Activated CD4-positive, alpha-beta T cell treated with anti-CD3 and anti-CD28 coated beads for 24 hours (primary cell): ENCODE measurements at regions not wholly inside any gene's neighbourhood (a gene's known extent, or its start where the extent isn't known, plus 50 kb on each side); places are given as distances from the start of the nearest gene placed in this dataset.

ENCODE experiments used
- DNase-seq, 2 donors: peaks; one replicate each; pipeline ENCODE4 v3.0.0-alpha.2; 2020; ENCODE audit warnings: low read depth in 2 of 2

- no peak for DNase-seq
These were observed 583.2 kb downstream of the GLRX3 start for GRCh38 chr10:130719448-130719752.

- no peak for DNase-seq
These were observed 584.0 kb downstream of the GLRX3 start for GRCh38 chr10:130720235-130720634.

- no peak for DNase-seq
These were observed 585.8 kb downstream of the GLRX3 start for GRCh38 chr10:130721971-130722370.

- DNase-seq = no peak
These were observed 587.5 kb downstream of the GLRX3 start for GRCh38 chr10:130723704-130724103.

- DNase-seq = no peak
These were observed 586.0 kb downstream of the TCERG1L start for GRCh38 chr10:130725474-130725970.

- DNase-seq = no peak
These were observed 584.4 kb downstream of the TCERG1L start for GRCh38 chr10:130726996-130727725.

- DNase-seq = no peak
These were observed 583.6 kb downstream of the TCERG1L start for GRCh38 chr10:130727766-130728490.

- no peak for DNase-seq
These were observed 582.8 kb downstream of the TCERG1L start for GRCh38 chr10:130728531-130729215.

- DNase-seq = no peak
These were observed 581.6 kb downstream of the TCERG1L start for GRCh38 chr10:130729876-130730275.

- DNase-seq = no peak
These were observed 574.3 kb downstream of the TCERG1L start for GRCh38 chr10:130737186-130737585.

- no peak for DNase-seq
These were observed 573.9 kb downstream of the TCERG1L start for GRCh38 chr10:130737621-130738020.

- no peak for DNase-seq
These were observed 572.3 kb downstream of the TCERG1L start for GRCh38 chr10:130739016-130739756.

- no peak for DNase-seq
These were observed 571.8 kb downstream of the TCERG1L start for GRCh38 chr10:130739757-130740145.

- no peak for DNase-seq
These were observed 571.4 kb downstream of the TCERG1L start for GRCh38 chr10:130740166-130740565.

- no peak for DNase-seq
These were observed 570.4 kb downstream of the TCERG1L start for GRCh38 chr10:130740915-130741750.

GRCh38 chr10:130741901-130742855, 569.3 kb downstream of the TCERG1L start:
- no peak for DNase-seq

- no peak for DNase-seq
These were observed 568.4 kb downstream of the TCERG1L start for GRCh38 chr10:130742941-130743675.

GRCh38 chr10:130743751-130744271, 567.7 kb downstream of the TCERG1L start:
- no peak for DNase-seq

- DNase-seq = no peak
These were observed 566.9 kb downstream of the TCERG1L start for GRCh38 chr10:130744631-130745030.
